ENCODE measurements at regions not wholly inside any gene's neighbourhood (a gene's known extent, or its start where the extent isn't known, plus 50 kb on each side); places are given as distances from the start of the nearest gene placed in this dataset.

DNA sequence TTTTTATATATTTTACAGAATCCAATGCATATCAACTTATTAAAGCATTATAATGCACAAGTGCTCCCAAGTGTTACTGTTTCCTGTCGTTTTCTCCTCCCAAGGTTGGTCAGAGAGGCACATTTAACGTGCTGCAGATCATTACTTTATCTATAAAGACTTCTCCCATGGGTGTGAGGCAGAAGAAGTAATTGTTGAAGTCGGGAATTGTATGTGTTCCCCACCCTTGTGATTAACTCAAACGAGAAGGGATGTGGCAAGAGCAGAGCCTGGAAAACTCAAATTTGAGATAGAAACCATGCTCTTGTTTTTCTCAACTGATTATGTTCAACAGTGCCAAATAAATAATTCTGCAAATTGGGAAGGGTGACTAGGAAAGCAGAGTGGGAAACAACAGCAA is 412.5 kb upstream of the ADAMTS5 start:
- Mint-ChIP-seq H3K4me1 (ENCODE audit: low read depth) (no peaks in the 10 kb centered on the region), H3K9me3 (no peaks in the 10 kb centered on the region), H3K36me3 (ENCODE audit: low read depth) (no peaks in the 10 kb centered on the region), H3K27me3 (ENCODE audit: low read depth) (no peaks in the 10 kb centered on the region), H3K4me3 (no peak overlapping the region), H3K27ac (no peak overlapping the region)
- intact Hi-C loops (cut with micrococcal nuclease): no loop called here
- no peak for DNase-seq
- CTCF ChIA-PET: no interaction called here

DNA sequence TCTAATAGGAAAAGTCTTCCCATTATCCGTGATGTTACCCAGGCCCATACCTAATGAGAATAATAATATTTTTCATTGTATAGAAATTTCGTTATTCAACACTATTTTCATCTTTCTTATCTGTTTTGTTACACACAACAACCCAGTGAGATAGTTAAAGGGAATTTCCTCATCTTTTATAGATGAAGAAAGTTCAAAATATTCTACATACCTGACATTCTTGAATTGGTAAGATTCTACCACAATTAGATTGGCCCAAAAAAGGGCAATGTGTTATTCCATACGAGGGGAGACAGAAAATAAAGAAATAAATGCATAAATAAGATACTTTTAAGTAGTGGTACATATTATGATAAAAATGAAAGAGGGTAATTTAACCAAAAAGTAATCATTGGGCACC is 405.5 kb upstream of the ADAMTS5 start:
- no peak overlapping the region for H3K4me3 Mint-ChIP-seq
- no peak for DNase-seq
- no peaks in the 10 kb centered on the region for H3K4me1 Mint-ChIP-seq (ENCODE audit: low read depth)
- CTCF ChIA-PET: no interaction called here
- H3K27ac Mint-ChIP-seq: no peak overlapping the region
- H3K27me3 Mint-ChIP-seq (ENCODE audit: low read depth): no peaks in the 10 kb centered on the region
- H3K9me3 Mint-ChIP-seq: no peaks in the 10 kb centered on the region
- H3K36me3 Mint-ChIP-seq (ENCODE audit: low read depth): no peaks in the 10 kb centered on the region
- intact Hi-C loops (cut with micrococcal nuclease): no loop called here

DNA sequence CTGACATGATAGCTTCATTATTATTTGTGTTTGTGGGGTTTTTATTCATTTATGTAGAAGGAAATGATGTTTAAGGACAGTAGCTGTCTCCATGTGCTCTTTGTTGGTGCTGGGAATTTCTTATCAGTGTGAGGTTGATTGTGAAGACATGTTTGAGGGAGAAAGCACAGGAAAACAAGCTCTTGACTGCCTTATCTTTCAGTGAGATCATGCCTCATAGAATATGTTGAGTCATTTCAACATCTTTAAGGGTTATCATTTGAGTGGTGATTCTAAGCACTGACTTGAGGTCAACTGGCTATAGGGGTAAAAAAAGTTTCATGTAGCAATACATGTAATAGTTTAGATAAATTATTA is 405.1 kb upstream of the ADAMTS5 start:
- CTCF ChIA-PET: no interaction called here
- no peaks in the 10 kb centered on the region for H3K36me3 Mint-ChIP-seq (ENCODE audit: low read depth)
- no peaks in the 10 kb centered on the region for H3K9me3 Mint-ChIP-seq
- no peaks in the 10 kb centered on the region for H3K27me3 Mint-ChIP-seq (ENCODE audit: low read depth)
- intact Hi-C loops (cut with micrococcal nuclease): no loop called here
- H3K4me1 Mint-ChIP-seq (ENCODE audit: low read depth): no peaks in the 10 kb centered on the region
- H3K4me3 Mint-ChIP-seq: no peak overlapping the region
- H3K27ac Mint-ChIP-seq: no peak overlapping the region
- DNase-seq: no peak

DNA sequence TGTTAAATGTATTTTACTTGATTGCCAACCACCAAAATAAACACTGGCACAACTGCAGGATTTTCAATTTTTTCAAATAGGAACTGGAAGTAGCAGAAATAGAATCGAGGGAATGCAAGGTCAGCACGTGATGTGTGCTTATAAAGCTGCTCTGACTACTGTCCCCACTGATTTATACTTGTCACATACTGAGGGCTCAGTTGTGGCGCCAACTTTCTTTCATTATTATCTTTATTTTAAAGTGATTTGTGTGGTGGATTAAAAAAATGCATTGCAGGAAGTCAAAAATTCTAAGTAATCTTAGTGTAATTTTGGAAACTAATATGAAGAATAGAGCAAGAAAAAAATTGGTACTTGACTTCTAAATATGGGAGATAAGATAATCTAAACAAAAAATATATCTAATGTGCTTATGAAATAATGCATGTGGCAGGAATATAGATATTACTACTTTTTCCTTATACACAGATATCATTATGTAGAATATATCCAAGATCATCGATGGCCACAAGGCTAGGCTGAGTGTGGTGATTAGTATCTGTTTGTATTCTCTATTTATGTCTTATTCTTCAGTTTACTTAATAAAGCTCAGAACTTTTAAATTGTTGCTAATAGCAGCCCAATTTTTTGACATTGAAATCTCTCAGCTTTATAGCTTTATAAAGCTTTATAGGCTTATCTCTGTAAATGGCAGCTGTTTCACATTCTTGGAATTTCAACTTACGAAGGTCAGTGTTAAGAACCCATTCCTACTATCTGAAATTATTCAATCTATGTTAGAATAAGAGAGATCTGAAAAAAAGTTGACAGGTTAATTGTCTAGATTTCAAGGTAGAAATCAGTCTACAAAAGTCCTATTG is 404.5 kb upstream of the ADAMTS5 start:
- DNase-seq: no peak
- no peaks in the 10 kb centered on the region for H3K4me1 Mint-ChIP-seq (ENCODE audit: low read depth)
- no peaks in the 10 kb centered on the region for H3K36me3 Mint-ChIP-seq (ENCODE audit: low read depth)
- H3K4me3 Mint-ChIP-seq: no peak overlapping the region
- H3K27ac Mint-ChIP-seq: no peak overlapping the region
- CTCF ChIA-PET: no interaction called here
- no peaks in the 10 kb centered on the region for H3K9me3 Mint-ChIP-seq
- no peaks in the 10 kb centered on the region for H3K27me3 Mint-ChIP-seq (ENCODE audit: low read depth)
- intact Hi-C loops (cut with micrococcal nuclease): no loop called here

DNA sequence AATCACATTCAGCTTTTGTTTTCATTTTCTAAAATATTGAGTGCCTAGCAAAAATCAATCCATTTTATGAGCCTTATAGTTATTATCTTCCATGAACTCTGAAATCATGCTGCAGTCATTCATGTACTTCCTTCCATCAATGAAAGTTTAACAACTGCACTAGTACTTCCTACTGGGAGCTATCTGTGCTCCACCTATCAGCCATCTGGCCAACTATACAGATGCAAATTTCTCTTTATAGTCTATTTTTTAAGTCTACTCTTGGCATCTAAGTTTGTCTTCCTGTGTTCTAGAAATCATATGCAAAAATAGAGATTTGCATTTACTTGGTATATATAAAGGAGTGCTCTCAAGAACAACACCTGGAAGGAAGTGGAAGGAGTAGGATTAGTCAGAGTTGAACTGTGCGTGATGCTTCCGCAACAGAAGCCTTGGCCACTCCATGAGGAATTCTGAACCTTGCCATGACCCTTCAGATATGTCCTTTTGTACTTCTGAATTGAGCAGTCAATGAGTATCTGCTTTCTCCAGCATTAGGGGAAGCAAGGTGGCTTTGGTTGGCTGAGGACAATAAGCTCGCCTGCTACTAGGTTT is 403.2 kb upstream of the ADAMTS5 start:
- intact Hi-C loops (cut with micrococcal nuclease): no loop called here
- DNase-seq: no peak
- Mint-ChIP-seq H3K9me3 (no peaks in the 10 kb centered on the region), H3K4me3 (no peak overlapping the region), H3K27me3 (ENCODE audit: low read depth) (no peaks in the 10 kb centered on the region), H3K36me3 (ENCODE audit: low read depth) (no peaks in the 10 kb centered on the region), H3K4me1 (ENCODE audit: low read depth) (no peaks in the 10 kb centered on the region), H3K27ac (no peak overlapping the region)
- CTCF ChIA-PET: no interaction called here

DNA sequence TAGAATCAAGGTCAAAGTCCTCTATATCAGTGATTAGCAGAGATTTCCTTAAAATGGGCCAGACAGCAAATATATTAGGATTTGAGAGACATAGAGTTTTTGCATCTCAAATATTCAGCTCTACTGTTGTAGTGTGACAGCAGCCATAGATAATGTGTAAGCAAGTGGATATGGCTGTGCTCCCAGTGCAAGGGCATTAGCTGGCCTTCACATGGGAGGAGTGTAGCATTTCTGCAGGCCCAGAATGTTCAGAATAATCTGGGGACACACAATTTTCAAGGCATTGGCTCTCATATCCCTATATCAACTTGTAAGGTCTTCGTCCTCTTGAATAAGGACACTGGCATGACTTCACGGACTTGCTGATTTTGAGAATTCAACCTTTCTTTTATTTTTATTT is 402.3 kb upstream of the ADAMTS5 start:
- Mint-ChIP-seq H3K27me3 (ENCODE audit: low read depth) (no peaks in the 10 kb centered on the region), H3K9me3 (no peaks in the 10 kb centered on the region), H3K4me1 (ENCODE audit: low read depth) (no peaks in the 10 kb centered on the region), H3K27ac (no peak overlapping the region), H3K36me3 (ENCODE audit: low read depth) (no peaks in the 10 kb centered on the region), H3K4me3 (no peak overlapping the region)
- intact Hi-C loops (cut with micrococcal nuclease): no loop called here
- no peak for DNase-seq
- CTCF ChIA-PET: no interaction called here

GRCh38 chr21:27366646-27367235 is 399.9 kb upstream of the ADAMTS5 start:
- CTCF ChIA-PET: no interaction called here
- H3K4me1 Mint-ChIP-seq (ENCODE audit: low read depth): no peaks in the 10 kb centered on the region
- H3K9me3 Mint-ChIP-seq: no peaks in the 10 kb centered on the region
- no peak for DNase-seq
- H3K27me3 Mint-ChIP-seq (ENCODE audit: low read depth): no peaks in the 10 kb centered on the region
- H3K4me3 Mint-ChIP-seq: no peak overlapping the region
- intact Hi-C loops (cut with micrococcal nuclease): no loop called here
- H3K27ac Mint-ChIP-seq: no peak overlapping the region
- no peaks in the 10 kb centered on the region for H3K36me3 Mint-ChIP-seq (ENCODE audit: low read depth)

- CTCF ChIA-PET: no interaction called here
- no peak overlapping the region for H3K27ac Mint-ChIP-seq
- no peaks in the 10 kb centered on the region for H3K36me3 Mint-ChIP-seq (ENCODE audit: low read depth)
- H3K27me3 Mint-ChIP-seq (ENCODE audit: low read depth): no peaks in the 10 kb centered on the region
- no peaks in the 10 kb centered on the region for H3K9me3 Mint-ChIP-seq
- DNase-seq: no peak
- intact Hi-C loops (cut with micrococcal nuclease): no loop called here
- H3K4me1 Mint-ChIP-seq (ENCODE audit: low read depth): no peaks in the 10 kb centered on the region
- H3K4me3 Mint-ChIP-seq: no peak overlapping the region
Measured at GRCh38 chr21:27366036-27366435, 399.1 kb upstream of the ADAMTS5 start.

DNA sequence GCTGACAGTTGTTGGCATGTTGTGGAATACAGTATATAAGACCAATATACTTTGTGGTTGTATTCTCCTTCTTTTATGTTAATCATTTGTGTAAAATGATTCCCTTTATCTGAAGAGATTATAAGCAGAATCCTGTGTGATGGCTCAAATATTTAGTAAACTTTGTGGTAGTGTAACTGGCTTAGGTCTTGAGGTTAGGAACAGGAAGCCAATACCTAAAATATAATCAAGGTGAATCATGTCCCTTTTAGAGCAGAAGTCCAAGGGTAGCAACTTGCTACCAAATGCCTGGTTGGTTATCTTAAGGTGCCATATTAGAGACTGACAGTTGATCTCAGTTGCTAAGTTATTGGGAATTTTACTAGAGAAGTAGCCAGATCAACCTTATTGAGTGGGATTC is 398.5 kb upstream of the ADAMTS5 start:
- H3K36me3 Mint-ChIP-seq (ENCODE audit: low read depth): no peaks in the 10 kb centered on the region
- intact Hi-C loops (cut with micrococcal nuclease): no loop called here
- no peak for DNase-seq
- no peaks in the 10 kb centered on the region for H3K9me3 Mint-ChIP-seq
- H3K4me1 Mint-ChIP-seq (ENCODE audit: low read depth): no peaks in the 10 kb centered on the region
- no peak overlapping the region for H3K27ac Mint-ChIP-seq
- CTCF ChIA-PET: no interaction called here
- no peaks in the 10 kb centered on the region for H3K27me3 Mint-ChIP-seq (ENCODE audit: low read depth)
- no peak overlapping the region for H3K4me3 Mint-ChIP-seq

DNA sequence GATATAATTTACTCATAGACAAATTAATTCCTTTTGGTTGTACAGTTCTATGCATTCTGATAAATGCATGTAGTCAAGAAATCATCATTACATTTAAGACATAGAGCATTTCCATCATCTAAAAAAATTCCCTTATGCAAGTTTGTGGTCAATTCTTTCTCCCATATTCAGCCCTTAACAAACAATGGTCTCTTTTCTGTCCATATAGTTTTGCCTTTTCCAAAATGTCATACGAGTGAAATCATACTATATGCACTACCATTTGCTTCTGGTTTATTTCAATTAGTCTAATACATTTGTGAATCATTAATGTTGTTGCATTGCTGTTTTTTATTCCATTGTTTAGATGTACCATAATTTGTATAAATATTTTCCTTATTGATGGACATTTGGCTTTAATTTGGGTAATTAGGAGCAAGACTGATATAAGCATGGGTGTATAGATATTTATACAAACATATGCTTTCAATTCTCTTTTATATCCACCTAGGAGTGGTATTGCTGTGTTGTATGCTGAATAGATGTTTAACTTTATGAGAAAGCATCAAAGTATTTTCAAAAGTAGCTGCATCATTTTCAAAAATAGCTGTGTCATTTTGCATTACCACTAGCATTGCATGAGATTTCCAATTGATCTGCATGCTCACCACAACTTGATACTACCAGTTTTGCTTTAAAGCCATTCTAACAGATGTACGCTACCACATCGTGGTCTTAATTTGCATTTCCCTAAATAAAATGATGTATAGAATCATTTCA is 397.0 kb upstream of the ADAMTS5 start:
- Mint-ChIP-seq H3K9me3 (no peaks in the 10 kb centered on the region), H3K4me3 (no peak overlapping the region), H3K27me3 (ENCODE audit: low read depth) (no peaks in the 10 kb centered on the region), H3K36me3 (ENCODE audit: low read depth) (no peaks in the 10 kb centered on the region), H3K4me1 (ENCODE audit: low read depth) (no peaks in the 10 kb centered on the region), H3K27ac (no peak overlapping the region)
- intact Hi-C loops (cut with micrococcal nuclease): no loop called here
- CTCF ChIA-PET: no interaction called here
- no peak for DNase-seq

DNA sequence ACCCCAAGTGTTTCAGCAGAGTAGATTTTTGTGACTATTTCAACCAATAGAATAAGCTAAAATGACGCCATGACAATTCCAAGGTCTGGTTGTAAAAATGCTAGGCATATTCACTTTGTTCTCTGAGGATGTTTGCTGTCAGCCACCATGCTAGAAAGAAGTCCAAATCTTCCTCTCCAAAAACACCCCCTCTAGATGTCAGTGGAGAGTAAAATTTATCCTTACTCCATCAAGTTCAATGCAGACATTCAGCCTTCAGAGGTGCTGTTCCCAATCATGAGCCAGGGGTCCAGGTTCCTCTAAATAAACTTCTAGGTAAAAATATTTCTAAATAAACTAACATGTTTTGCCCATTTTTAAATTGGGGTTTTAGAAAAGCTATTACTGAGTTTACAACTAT is 395.4 kb upstream of the ADAMTS5 start:
- Mint-ChIP-seq H3K36me3 (ENCODE audit: low read depth) (no peaks in the 10 kb centered on the region), H3K27me3 (ENCODE audit: low read depth) (no peaks in the 10 kb centered on the region), H3K27ac (no peak overlapping the region), H3K4me1 (ENCODE audit: low read depth) (no peaks in the 10 kb centered on the region), H3K4me3 (no peak overlapping the region), H3K9me3 (peaks cover 2% of the 10 kb centered on the region)
- no peak for DNase-seq
- CTCF ChIA-PET: no interaction called here
- intact Hi-C loops (cut with micrococcal nuclease): no loop called here

DNA sequence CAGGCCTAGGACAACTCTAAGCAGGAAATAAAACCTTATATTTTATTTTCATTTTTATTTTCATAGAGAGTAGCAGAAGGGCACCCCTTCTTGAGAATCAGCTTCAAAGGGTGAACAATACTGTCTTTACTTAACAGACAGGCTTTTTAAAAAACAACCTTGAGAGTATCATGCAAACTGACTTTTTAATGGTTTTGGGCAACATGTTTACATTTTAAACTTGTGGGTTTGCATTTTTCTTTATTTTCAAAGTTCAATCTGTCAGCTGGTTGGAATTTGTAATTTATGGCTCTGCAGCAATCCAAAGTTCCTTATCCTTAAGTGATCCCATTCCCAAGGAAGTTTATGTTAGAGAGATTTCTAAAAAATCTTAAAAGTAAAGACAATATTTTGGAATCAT is 392.3 kb upstream of the ADAMTS5 start:
- intact Hi-C loops (cut with micrococcal nuclease): no loop called here

DNA sequence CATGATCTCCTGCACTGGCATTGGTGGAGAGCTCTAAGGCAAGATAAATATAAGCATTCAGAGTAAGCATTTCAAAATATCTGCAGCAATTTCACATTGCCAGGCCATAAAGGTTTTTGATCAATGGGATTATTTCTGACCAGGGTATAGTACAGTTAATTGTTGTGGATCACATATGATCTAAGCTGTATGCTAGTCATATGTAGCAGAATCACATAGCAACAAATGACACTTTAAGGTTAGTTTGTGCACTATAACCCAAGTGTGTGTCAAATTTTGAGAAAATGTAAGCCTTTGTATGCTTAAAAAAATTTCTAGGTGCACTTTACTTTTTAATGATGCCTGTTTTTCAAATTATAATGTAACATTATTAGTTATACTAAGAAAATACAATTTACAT is 386.0 kb upstream of the ADAMTS5 start:
- DNase-seq: no peak
- CTCF ChIA-PET: no interaction called here
- Mint-ChIP-seq H3K27me3 (ENCODE audit: low read depth) (no peaks in the 10 kb centered on the region), H3K4me1 (ENCODE audit: low read depth) (no peaks in the 10 kb centered on the region), H3K4me3 (no peak overlapping the region), H3K27ac (no peak overlapping the region), H3K9me3 (peaks cover 11% of the 10 kb centered on the region), H3K36me3 (ENCODE audit: low read depth) (no peaks in the 10 kb centered on the region)
- intact Hi-C loops (cut with micrococcal nuclease): no loop called here

More for the DNA sequence above, 392.3 kb upstream of the ADAMTS5 start:
- Mint-ChIP-seq H3K4me1 (ENCODE audit: low read depth) (no peaks in the 10 kb centered on the region), H3K9me3 (peaks cover 4% of the 10 kb centered on the region), H3K36me3 (ENCODE audit: low read depth) (no peaks in the 10 kb centered on the region), H3K27me3 (ENCODE audit: low read depth) (no peaks in the 10 kb centered on the region), H3K27ac (no peak overlapping the region), H3K4me3 (no peak overlapping the region)
- CTCF ChIA-PET: no interaction called here
- no peak for DNase-seq

All from activated naive CD4-positive, alpha-beta T cell treated with anti-CD3 and anti-CD28 coated beads for 36 hours (primary cell).